GM19025 (cell line): ENCODE measurements at regions not wholly inside any gene's neighbourhood (a gene's known extent, or its start where the extent isn't known, plus 50 kb on each side); places are given as distances from the start of the nearest gene placed in this dataset.
"Not testable (repeated sequence)": the region's sequence is repeated elsewhere in the genome, so short reads cannot be mapped to it uniquely, and the experiment has no call there.

Experiments used
- ATAC-seq: cut with Tn5 transposase; IDR thresholded peaks from one replicate; pipeline ENCODE4 v1.9.1; 2021; ENCODE audit warnings: mild to moderate bottlenecking, low read depth, moderate library complexity; ENCODE audit not compliant: unreplicated experiment

DNA sequence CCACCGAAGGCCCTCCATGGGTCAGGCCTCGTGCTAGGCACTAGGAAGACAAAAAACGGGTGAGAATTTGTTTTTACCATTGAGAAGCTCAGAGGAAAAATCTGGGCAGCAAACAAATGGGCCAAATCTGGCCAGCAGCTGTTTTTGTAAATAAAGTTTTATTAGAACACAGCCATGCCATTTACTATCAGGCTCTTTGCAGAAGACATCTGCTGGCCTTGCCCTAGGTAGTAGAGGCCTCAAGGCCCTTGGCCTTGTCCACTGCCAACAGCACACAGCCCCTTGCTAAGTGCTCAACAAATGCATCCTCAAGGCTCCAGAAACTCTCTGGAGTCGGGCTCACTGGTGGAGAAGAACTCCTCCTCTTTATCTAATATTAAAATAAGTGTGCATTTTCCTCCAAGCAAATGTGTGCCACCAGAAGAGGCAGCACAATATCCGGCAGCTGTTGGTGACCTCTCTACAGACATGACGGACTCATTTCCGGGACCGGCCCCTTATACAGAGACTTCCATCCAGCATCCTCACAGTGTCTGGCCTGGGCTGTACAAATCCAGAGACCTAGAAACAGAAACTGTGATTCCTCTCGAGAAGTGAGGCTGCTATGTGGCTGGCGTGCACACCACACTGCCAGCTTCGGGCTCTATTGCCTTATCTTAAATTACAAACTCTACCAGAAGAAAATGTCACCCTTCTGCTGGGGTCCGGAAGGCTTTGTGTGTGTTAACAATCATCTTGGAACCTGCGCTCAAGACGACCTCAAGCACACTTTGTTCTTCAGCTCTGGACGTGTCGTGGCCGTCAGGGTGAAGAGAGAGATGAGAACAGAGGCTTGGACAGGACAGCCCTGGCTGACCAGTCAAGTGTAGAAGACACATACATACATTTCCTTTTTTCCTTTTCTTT is 203.9 kb downstream of the TOMM20 start:
- no peak for ATAC-seq

DNA sequence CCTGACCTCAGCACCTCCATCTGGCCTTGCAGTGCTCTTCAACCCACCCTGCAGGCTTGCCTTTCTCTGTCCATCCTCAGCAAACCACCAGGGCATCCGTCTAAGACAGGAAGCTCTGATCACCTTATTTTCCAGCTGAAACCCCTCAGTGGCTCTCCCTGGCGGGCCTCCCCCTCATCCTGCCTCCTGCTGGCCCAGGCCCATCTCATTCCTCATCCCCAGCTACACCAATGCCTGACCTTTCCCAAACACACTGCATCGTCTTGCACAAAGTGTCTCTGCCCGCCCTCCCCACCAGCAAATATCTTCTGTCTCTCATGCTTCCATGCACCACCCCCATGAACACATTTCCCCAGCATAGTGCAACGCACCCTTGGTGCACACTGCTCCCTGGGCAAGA is 205.0 kb downstream of the TOMM20 start:
- no peak for ATAC-seq

DNA sequence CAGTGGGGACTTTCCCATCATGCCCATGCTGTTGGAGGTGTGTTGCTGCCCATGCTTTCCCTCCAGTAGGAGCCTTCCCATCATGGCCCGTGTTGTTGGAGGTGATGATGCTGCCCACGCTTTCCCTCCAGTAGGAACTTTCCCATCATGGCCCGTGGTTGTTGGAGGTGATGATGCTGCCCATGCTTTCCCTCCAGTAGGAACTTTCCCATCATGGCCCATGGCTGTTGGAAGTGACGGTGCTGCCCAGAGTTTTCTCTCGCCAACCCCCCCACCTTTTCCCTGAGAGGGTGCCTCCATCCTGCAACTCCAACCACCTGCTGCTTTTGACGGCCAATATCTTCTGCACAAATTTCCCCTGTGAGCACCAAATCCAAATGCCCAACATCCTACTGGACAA is 205.7 kb downstream of the TOMM20 start:
- ATAC-seq = no peak

DNA sequence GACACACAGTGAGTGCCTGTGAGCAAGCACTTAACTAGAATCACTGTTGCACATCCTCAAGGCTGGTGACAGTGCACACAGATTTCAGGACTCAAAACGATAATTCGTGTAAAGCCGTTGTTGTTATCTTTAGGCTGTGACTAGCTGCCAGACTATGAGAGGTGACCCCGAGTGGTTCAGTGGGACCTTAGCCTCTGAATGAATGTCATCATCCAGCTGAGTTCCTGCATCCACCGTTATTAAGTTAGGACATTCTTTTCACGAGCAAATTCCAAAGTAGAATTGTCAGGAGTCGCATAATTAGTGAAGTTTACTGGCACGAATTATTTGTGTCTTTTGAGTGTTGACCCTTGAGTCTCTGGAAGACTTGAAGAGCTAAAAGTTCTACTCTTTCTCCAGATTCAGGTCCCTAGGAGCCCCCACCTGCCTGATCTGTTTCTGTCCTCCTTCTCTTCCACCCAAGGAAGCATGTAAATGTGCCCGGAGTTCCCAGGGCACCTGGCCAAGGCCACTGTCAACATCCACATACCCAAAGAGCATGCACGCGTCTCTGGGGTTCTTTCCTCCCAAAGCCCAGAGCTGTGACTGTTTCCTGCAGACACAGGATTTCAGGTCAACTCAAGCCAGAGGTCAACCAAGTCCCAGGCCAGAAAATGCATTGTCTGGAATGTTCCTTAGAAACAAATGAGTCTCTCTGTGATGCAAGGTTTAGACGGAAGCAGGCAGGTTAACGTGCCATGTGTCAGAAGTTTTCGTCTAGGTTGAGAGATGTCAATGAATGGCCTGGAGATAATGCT is 207.2 kb downstream of the TOMM20 start:
- no peak for ATAC-seq

DNA sequence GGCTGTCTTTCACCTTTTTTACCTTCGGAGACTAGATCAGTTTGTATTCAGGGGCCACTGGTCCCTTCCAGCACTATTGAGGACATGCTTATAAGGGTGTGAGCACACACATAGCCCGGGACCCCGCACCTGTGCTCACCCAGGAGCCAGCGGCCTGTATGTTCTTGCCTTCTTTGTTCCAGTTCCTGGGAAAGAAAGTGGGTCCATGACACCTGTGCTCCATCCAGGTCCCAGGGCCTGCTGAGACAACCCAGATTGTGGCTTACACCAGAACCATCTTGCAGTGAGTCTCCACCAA is 207.8 kb downstream of the TOMM20 start:
- no peak for ATAC-seq

DNA sequence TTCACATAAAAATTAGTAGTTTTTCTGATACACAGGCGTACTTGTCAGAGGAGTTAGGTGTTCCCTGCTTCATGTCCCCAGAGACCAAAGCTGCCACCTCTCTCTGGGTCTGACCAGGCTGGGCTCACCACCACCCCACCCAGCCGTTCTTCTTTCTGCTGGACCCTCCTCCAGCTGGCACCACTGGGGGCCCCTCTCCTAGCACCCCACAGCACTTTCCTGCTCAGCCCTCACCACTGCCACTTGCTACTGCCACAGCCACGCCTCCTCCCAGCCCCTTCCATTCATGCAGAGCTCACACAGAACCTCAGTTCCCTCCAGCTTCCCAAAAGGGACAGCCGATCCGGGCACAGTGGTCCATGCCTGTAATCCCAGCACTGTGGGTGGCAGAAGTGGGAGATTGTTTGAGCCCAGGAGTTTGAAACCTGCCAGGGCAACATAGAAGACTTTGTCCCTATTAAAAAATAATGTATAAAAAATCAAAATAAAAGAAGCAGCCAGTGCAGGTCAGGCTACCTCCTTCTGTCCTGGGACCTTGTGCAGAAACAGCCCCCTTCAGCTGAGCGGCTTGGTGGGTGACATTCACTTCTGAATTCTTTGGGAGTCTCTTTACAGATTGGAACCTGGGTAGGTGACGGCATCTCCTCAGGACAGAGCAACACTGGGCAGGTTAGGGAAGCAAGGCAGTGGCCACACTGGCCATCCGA is 208.3 kb downstream of the TOMM20 start:
- no peak for ATAC-seq

DNA sequence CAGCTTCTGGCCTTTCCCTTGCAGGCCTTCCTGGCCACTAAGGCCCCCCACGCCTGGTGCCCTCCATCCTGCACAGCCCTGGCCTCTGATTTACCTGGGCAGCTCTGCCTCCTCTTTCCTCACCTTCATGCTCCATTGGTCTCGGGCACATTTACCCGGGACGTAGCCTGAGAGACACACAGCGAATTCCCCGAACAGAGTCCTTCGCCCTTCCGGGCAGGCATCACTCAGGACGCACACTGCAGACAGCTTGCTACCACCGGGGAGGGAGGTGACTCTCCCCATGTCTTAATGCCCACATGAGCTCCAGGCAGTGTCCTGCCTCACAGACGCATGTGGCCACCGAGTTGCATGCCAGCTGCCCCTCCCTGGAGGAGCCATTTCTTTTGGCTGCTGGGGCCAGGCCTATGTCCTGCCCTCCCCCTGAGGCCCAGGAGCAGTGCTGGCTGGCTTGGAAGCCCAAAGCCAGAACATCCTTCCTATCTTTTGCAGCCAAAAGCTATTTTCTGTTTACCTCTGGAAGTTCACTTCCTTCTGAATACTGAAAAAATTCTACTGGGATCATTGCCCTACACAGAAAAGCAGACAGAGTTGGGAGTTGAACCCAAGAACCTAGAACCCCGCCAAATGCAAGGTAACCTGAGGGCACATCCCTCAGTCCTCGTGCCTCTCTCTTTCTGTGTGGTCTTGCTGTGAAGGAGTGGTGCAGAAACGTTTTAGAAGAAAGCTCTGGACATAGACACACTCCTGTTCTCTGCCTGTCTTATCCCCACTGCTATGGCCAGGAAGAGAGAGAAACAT is 209.5 kb downstream of the TOMM20 start:
- ATAC-seq = no peak

DNA sequence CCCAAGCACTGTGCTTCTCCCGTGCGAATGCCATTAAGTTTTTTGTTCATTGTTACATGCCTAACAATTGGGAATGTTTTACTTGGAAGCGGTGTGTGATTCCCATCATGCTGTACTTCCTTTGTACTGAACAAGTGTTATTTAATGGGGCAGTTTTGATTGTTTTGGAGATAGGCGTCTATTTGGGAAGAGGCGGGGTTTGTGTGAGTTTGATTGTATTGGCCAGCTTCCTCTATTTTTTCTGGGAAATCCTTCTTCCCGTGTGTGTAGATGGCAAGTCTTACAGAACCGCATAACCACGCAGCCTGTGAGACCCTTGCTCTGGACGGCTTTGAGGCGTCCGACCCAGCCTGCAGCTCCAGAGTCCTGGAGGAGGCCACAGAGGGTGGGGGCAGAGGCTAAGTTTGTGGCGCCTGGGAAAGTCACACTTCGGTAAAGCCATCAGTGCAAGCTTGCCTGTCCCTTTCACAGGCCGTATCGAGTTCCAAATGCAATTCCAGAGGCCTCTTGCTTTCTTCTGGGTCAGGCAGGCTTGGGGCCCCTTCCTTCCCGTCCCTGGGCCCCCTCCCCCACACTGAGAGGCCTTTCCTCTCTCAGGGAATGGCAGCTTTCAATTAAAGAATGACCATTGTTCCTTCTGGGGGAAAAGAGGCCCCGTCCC is 210.3 kb downstream of the TOMM20 start:
- ATAC-seq = no peak

DNA sequence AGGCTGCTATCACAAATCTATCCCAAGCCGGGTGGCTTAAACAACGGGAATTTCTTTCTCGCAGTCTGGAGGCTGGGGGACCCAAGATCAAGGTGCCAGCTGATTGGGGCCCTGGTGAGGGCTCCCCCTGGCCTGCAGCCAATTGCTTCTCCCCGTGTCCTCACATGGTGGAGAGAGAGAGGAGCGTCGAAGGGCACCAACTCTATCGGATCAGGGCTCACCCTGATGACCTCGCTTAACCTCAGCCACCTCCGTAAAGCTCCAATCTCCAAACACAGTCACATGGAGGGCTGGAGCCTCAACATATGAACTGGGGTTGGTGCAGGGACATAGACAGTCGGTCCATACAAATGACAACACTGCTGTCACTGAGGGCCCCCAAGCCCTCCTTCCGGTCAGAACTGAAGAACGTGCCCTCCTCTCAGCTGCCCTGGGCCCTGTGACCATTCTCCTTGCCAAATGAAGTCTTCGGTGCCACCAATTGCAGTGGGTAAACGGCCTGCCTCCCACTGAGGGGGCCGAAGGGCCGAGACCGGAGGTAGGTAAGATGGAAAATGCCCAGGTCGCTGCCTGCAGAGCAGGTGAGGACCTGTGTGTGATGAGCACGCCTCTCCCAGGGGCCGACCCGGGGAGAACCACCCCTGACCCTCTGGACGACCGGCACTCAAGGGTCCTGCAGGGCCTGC is 211.0 kb downstream of the TOMM20 start:
- no peak for ATAC-seq

DNA sequence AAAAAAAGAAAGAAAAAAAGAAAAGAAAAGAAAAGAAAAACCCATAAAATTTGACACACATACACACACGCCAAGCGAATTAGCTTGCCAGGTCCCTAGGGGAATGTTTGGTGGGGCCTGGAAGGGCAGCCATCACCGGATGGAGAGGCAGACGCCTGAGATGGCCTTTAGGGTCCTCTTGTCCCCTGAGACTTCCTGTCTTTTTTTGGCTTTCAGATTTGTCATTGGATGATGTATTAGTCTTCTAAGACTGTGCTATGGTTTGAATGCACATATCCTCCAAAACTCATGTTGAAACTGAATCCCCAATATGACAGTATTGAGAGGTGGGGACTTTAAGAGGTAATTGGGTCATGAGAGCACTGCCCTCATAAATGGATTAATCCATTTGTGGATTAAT is 211.8 kb downstream of the TOMM20 start:
- ATAC-seq = no peak

DNA sequence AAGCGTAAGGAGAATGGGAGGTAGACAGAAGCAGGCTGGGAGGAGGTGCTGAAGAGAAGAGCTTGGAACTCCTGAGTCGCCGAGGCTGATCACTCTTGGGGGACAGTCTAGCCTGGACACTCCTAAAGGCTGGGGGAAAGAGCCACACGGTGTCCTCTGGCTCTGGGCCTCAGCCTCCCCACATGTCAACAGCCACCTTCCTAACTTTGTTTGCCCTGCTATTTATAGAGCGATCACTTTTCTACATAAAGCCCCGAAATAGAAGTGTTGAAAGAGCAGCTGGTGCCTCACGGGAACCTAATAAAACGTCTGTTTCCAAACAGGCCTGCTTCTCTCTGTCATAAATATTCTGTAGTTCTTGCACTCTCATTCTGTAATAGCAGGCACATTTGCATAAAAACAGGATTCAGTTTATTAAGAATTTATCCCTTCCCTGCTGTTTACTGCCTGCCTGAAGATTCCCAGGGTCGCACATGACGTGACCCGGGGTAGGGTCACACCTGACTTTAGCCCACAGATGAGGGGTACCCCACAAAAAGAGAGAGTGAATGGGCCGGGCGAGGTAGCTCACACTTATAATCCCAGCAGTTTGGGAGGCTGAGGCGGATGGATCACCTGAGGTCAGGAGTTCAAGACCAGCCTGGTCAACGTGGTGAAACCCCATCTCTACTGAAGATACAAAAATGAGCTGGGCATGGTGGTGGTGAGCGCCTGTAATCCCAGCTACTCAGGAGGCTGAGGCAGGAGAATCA is 212.5 kb downstream of the TOMM20 start:
- no peak for ATAC-seq

DNA sequence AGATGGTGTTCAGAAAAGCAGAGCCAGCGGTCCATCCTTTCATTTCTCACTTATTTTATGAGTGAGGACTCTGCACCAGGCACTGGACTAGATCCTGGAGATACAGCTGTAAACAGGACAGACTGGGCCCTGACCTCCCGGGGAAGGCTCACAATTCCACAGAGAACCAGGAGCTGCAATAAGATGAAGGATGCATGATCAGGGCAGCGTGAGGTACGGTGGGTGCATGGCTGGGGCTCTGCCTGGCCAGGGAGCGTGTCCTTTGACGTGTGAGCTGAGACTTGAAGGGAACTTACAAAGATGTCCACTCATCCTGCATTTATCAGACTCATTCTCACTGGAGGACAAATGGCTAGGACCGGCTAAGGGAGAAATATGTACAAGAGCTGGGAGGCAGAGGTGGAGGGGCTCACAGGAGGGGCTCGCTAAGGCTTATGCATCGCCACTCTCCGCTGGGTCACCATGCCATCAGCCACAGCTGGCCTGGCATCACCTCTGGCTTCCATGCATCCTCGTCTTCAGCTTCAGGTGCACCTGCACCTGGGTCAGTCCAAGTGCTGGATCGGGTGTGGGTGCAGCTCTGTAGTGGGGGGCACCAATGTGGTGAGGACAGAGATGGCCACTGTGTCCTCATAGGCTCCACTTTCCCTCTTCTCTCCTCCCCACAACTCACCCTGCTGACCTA is 213.9 kb downstream of the TOMM20 start:
- no peak for ATAC-seq

DNA sequence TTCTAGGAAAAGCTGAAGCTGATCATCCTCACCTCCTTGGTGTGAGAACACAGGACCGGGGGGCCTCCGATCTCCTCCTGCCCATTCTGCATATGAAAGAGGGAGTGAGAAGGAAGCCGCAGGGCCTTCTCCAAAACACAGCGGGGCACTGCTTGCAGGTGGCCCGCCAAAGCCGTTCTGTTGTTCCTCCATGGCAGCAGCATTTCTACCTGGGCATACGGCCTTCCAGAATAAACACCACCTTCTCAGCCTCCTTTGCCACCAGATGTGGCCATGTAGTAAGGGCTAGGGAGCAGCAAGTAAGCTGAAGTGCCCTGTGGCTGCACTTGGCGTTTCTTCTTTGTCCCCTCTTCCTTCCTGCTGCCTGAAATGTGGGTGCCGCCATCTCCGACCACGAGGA is 214.9 kb downstream of the TOMM20 start:
- ATAC-seq = no peak

DNA sequence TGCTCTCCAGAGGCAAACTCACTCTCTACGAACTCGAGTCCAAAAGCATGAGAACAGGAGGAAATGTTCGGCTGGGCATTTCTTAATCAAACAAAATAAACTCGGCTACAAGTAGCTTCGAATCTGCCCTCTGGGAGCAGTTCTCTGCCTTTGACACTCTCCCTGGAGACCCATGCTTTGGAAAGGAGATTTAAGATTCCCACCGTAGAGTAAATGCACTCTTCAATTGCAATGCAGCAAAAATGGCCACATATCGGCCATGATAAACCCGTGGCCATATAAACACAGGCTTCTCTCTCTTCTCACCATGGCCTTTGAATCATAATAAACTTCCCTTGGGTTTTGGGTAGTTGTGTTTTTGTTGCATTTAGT is 215.4 kb downstream of the TOMM20 start:
- ATAC-seq = no peak

DNA sequence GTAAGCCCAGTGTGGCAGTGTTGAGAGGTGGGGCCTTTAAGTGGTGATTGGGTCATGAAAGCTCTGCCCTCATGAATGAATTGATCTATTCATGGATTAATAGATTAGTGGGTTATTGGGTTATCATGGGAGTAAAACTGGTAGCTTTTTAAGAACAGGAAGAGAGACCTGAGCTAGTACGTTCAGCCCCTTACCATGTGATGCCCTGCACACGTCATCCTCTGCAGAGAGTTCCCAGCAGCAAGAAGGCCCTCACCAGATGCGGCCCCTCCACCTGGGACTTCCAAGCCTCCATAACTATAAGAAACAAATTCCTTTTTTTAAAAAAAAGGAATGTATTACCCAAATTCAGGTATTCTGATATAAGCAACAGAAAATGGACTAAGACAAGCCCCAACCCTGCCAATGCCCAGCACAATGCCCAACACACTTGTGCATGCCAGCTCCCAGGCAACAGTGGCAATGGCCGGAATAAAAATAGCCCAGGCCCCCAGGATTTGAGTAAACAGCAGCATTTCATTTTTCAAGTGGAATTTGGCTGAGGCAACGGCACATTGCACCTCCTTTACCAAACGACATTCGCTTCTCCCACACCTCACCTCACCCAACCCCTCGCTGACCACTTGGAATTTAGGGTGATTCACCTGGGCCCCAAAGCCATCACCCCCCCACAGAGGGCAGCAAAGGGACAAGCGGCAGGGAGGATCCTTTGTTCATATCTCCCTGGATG is 215.9 kb downstream of the TOMM20 start:
- ATAC-seq = no peak

DNA sequence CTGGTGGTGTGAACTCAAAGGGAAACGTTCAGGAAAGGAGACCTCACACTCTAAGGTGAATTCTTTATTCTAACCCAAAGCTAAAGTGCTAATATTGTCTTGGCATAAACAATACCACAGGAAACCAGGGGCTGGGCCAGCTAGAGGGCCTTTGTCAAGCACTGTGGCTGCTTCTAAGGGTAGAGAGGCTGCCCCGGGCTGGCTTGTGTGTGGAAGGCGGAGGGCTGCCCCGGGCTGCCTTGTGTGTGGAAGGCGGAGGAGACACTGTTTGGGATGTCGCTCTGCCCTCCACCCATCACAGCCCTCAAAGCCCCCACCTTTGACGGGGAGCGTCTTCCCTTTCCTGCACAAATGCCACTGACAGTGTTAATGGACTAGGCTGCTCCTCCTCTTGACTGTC is 216.8 kb downstream of the TOMM20 start:
- ATAC-seq = no peak

DNA sequence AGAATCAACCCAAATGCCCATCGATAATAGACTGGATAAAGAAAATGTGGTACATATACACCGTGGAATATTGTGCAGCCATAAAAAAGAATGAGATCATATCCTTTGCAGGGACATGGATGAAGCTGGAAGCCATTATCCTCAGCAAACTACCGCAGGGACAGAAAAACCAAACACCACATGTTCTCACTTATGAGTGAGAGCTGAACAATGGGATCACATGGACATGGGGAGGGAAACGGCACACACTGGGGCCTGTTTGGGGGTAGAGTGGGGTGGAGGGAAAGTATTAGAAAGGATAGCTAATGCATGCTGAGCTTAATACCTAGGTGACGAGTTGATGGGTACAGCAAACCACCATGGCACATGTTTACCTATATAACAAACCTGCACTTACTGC is 217.5 kb downstream of the TOMM20 start:
- ATAC-seq = not testable (repeated sequence)

DNA sequence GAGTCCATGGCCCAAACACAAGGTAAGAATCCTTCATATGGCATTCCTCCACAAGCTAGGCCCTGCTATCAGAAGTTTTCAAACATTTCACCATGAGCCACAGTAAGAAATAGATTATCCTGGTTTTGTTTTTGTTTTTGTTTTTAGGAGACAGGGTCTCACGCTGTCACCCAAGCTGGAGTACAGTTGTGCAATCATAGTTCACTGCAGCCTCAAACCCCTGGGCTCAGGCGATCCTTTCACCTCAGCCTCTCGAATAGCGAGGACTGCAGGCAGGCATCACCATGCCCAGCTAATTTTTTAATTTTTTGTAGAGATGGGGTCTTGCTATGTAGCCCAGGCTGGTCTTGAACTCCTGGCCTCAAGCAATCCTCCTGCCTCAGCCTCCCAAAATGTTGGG is 218.8 kb downstream of the TOMM20 start:
- ATAC-seq = no peak
